ENCODE measurements at regions not wholly inside any gene's neighbourhood (a gene's known extent, or its start where the extent isn't known, plus 50 kb on each side); places are given as distances from the start of the nearest gene placed in this dataset.

DNA sequence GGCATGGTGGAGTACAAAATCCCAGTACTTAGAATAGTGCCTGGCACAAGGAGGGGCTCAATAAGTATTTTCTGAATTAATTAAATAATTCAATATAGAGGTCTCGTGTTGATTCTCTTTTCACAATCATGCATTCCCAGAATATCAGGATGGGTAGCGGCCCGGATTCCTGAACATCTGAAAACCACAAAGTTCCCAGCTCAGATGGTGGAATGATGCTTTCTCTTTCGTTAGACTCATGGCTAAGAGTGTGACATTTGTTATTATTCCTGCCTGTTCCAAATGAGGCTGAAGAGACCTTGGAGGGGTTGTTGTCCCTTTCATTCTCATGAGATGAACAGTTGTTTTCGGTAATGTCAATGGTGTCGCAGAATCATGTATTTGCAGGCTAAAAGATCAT, 95.4 kb upstream of the LIFR start:
- peaks cover 4% of the 10 kb centered on the region for H3K4me1 Mint-ChIP-seq
- no peak overlapping the region for H3K9ac ChIP-seq (ENCODE audit: low read length)
- WGBS (ENCODE audit: insufficient coverage) = no CpG with 5 or more reads among the region's 6 CpGs
- ChIA-PET CTCF (no interaction called here), POLR2A (no interaction called here)
- no peak overlapping the region for H3K27ac ChIP-seq (ENCODE audit: low read length in 2 of 2)
- H2AFZ ChIP-seq (ENCODE audit: insufficient read depth, low read depth, low read length, poor library complexity, severe bottlenecking) = no peak overlapping the region
- no peaks in the 10 kb centered on the region for H3K9me3 Mint-ChIP-seq (ENCODE audit: insufficient read depth)
- no peaks in the 10 kb centered on the region for H3K9me3 ChIP-seq (ENCODE audit: control extremely low read depth in 1 of 3, control insufficient read depth in 2 of 3, insufficient read depth in 1 of 3, low read length in 2 of 3)
- H3K4me3 Mint-ChIP-seq = no peak overlapping the region
- no peaks in the 10 kb centered on the region for H4K20me1 ChIP-seq (ENCODE audit: control insufficient read depth, insufficient read depth, low read length, poor library complexity, severe bottlenecking)
- no peaks in the 10 kb centered on the region for H3K4me1 ChIP-seq (ENCODE audit: control insufficient read depth in 2 of 2, insufficient read depth in 2 of 2, low read length in 2 of 2)
- no peaks in the 10 kb centered on the region for H3K79me2 ChIP-seq (ENCODE audit: control insufficient read depth, insufficient read depth, low read length)
- ATAC-seq (ENCODE audit: low read depth) (no peak), DNase-seq (no peak)
- no peak overlapping the region for H3K4me2 ChIP-seq (replicated peaks; ENCODE audit: low read depth, low read length, poor library complexity, severe bottlenecking)
- no peak for TF ChIP-seq EZH2 (IDR thresholded peaks at IDR 0.05; ENCODE audit: borderline replicate concordance, insufficient read depth, low read depth, low read length, poor library complexity, severe bottlenecking)
- TF ChIP-seq, protein P1, sequence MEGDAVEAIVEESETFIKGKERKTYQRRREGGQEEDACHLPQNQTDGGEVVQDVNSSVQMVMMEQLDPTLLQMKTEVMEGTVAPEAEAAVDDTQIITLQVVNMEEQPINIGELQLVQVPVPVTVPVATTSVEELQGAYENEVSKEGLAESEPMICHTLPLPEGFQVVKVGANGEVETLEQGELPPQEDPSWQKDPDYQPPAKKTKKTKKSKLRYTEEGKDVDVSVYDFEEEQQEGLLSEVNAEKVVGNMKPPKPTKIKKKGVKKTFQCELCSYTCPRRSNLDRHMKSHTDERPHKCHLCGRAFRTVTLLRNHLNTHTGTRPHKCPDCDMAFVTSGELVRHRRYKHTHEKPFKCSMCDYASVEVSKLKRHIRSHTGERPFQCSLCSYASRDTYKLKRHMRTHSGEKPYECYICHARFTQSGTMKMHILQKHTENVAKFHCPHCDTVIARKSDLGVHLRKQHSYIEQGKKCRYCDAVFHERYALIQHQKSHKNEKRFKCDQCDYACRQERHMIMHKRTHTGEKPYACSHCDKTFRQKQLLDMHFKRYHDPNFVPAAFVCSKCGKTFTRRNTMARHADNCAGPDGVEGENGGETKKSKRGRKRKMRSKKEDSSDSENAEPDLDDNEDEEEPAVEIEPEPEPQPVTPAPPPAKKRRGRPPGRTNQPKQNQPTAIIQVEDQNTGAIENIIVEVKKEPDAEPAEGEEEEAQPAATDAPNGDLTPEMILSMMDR (IDR thresholded peaks at IDR 0.05) = no peak
- no peak overlapping the region for H3K27ac Mint-ChIP-seq
- H3K27me3 ChIP-seq (replicated peaks in 1 of 4; ENCODE audit: control extremely low read depth in 1 of 4, control insufficient read depth in 3 of 4, insufficient read depth in 4 of 4, low read length in 3 of 4) = no peaks in the 10 kb centered on the region
- peaks cover 12% of the 10 kb centered on the region for H3K27me3 Mint-ChIP-seq
- intact Hi-C loops (cut with micrococcal nuclease) = no loop called here
- no peak overlapping the region for H3K4me3 ChIP-seq (ENCODE audit: control extremely low read depth in 1 of 5, extremely low read depth in 1 of 5, insufficient read depth in 1 of 5, low read depth in 2 of 5, low read length in 4 of 5)
- no peaks in the 10 kb centered on the region for H3K36me3 ChIP-seq (replicated peaks in 1 of 2; ENCODE audit: control extremely low read depth in 1 of 2, control insufficient read depth in 1 of 2, extremely low read depth in 1 of 2, insufficient read depth in 2 of 2, low read length in 1 of 2)

DNA sequence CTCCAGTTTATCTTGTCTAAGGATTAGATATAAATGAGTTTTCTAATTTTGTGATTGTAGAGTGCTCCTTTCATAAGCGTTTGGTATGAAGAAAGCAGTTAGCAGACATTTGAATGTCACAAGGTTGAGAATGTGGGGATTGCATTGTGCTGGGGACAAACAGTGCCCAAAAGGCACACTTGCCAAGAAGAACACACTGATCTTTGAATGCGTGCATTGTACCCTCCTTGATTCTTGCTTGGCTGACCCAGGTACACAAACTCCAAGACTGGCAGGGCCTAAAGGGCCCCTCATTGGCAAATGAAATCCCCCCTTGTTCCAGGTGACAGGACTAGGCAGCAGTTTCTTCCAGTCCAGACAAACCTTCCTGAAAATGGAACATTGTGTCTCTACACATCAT, 96.9 kb upstream of the LIFR start:
- H4K20me1 ChIP-seq (ENCODE audit: control insufficient read depth, insufficient read depth, low read length, poor library complexity, severe bottlenecking) = no peaks in the 10 kb centered on the region
- H3K9ac ChIP-seq (ENCODE audit: low read length) = no peak overlapping the region
- no peak overlapping the region for H3K27ac ChIP-seq (ENCODE audit: low read length in 2 of 2)
- Mint-ChIP-seq H3K27me3 (peaks cover 18% of the 10 kb centered on the region), H3K9me3 (ENCODE audit: insufficient read depth) (no peaks in the 10 kb centered on the region), H3K4me3 (no peak overlapping the region), H3K27ac (no peak overlapping the region), H3K4me1 (peaks cover 4% of the 10 kb centered on the region)
- H3K4me1 ChIP-seq (ENCODE audit: control insufficient read depth in 2 of 2, insufficient read depth in 2 of 2, low read length in 2 of 2) = no peaks in the 10 kb centered on the region
- no peak for TF ChIP-seq EZH2 (IDR thresholded peaks at IDR 0.05; ENCODE audit: borderline replicate concordance, insufficient read depth, low read depth, low read length, poor library complexity, severe bottlenecking)
- TF ChIP-seq, protein P1 (IDR thresholded peaks at IDR 0.05) = no peak
- intact Hi-C loops (cut with micrococcal nuclease) = no loop called here
- no peaks in the 10 kb centered on the region for H3K36me3 ChIP-seq (replicated peaks in 1 of 2; ENCODE audit: control extremely low read depth in 1 of 2, control insufficient read depth in 1 of 2, extremely low read depth in 1 of 2, insufficient read depth in 2 of 2, low read length in 1 of 2)
- no peaks in the 10 kb centered on the region for H3K27me3 ChIP-seq (replicated peaks in 1 of 4; ENCODE audit: control extremely low read depth in 1 of 4, control insufficient read depth in 3 of 4, insufficient read depth in 4 of 4, low read length in 3 of 4)
- ChIA-PET CTCF (no interaction called here), POLR2A (no interaction called here)
- no peak for ATAC-seq (ENCODE audit: low read depth)
- H3K4me2 ChIP-seq (replicated peaks; ENCODE audit: low read depth, low read length, poor library complexity, severe bottlenecking) = no peak overlapping the region
- no peak overlapping the region for H3K4me3 ChIP-seq (ENCODE audit: control extremely low read depth in 1 of 5, extremely low read depth in 1 of 5, insufficient read depth in 1 of 5, low read depth in 2 of 5, low read length in 4 of 5)
- WGBS (ENCODE audit: insufficient coverage) = 95% methylated on average over 2 of the region's 2 CpGs
- no peak overlapping the region for H2AFZ ChIP-seq (ENCODE audit: insufficient read depth, low read depth, low read length, poor library complexity, severe bottlenecking)
- H3K79me2 ChIP-seq (ENCODE audit: control insufficient read depth, insufficient read depth, low read length) = no peaks in the 10 kb centered on the region
- no peaks in the 10 kb centered on the region for H3K9me3 ChIP-seq (ENCODE audit: control extremely low read depth in 1 of 3, control insufficient read depth in 2 of 3, insufficient read depth in 1 of 3, low read length in 2 of 3)
- no peak for DNase-seq
